Right lung (tissue), 2 donors: ENCODE measurements at regions not wholly inside any gene's neighbourhood (a gene's known extent, or its start where the extent isn't known, plus 50 kb on each side); places are given as distances from the start of the nearest gene placed in this dataset.

Source experiments
- DNase-seq, 2 donors: peaks; one replicate each; pipeline ENCODE4 v3.0.0-alpha.2; 2013

- DNase-seq, result no peak
Observed at GRCh38 chr11:69348414-69349235, 54.7 kb downstream of the MYEOV start.

- no peak for DNase-seq
Observed at GRCh38 chr11:69350040-69350439, 56.1 kb downstream of the MYEOV start.

- DNase-seq, result no peak
Observed at GRCh38 chr11:69350596-69350995, 56.6 kb downstream of the MYEOV start.

- DNase-seq, result no peak
Observed at GRCh38 chr11:69351460-69351859, 57.5 kb downstream of the MYEOV start.

GRCh38 chr11:69352166-69352565 lies 58.2 kb downstream of the MYEOV start:
- DNase-seq, result no peak

GRCh38 chr11:69352715-69353319 lies 58.9 kb downstream of the MYEOV start:
- DNase-seq, result no peak

- no peak for DNase-seq
Observed at GRCh38 chr11:69353696-69354544, 60.0 kb downstream of the MYEOV start.

GRCh38 chr11:69354545-69354897 lies 60.6 kb downstream of the MYEOV start:
- DNase-seq, result no peak

- no peak for DNase-seq
Observed at GRCh38 chr11:69355346-69355940, 61.5 kb downstream of the MYEOV start.

- no peak for DNase-seq
Observed at GRCh38 chr11:69355959-69356702, 62.2 kb downstream of the MYEOV start.

- no peak for DNase-seq
Observed at GRCh38 chr11:69356703-69357457, 62.9 kb downstream of the MYEOV start.

- DNase-seq, result no peak
Observed at GRCh38 chr11:69357458-69358397, 63.8 kb downstream of the MYEOV start.

GRCh38 chr11:69358398-69359020 lies 64.6 kb downstream of the MYEOV start:
- no peak for DNase-seq

- DNase-seq, result no peak
Observed at GRCh38 chr11:69359735-69360480, 66.0 kb downstream of the MYEOV start.

- DNase-seq, result no peak
Observed at GRCh38 chr11:69360606-69361005, 66.7 kb downstream of the MYEOV start.

GRCh38 chr11:69361048-69361447 lies 67.1 kb downstream of the MYEOV start:
- no peak for DNase-seq

GRCh38 chr11:69361466-69361865 lies 67.5 kb downstream of the MYEOV start:
- no peak for DNase-seq

GRCh38 chr11:69362315-69362714 lies 68.4 kb downstream of the MYEOV start:
- no peak for DNase-seq
